MM.1S (cell line): ENCODE measurements at regions not wholly inside any gene's neighbourhood (a gene's known extent, or its start where the extent isn't known, plus 50 kb on each side); places are given as distances from the start of the nearest gene placed in this dataset.

Source experiments
- EZH2 ChIP-seq: fragments of 300-600 bp; sonication (generic); optimal IDR thresholded peaks from 2 replicates; pipeline ENCODE3; 2017; ENCODE audit warnings: low read depth, mild to moderate bottlenecking, antibody characterized with exemption, low read length, mixed read lengths
- TF ChIP-seq, protein P1 (sequence below): fragments of 300-600 bp; sonication (generic); IDR thresholded peaks from 2 replicates; pipeline ENCODE4 v1.5.1; 2016; ENCODE audit warnings: antibody characterized with exemption, low read length, mixed read lengths

GRCh38 chr10:118503192-118503591 lies 92.3 kb downstream of the PRLHR start:
- no peak for TF ChIP-seq EZH2
- TF ChIP-seq, protein P1, sequence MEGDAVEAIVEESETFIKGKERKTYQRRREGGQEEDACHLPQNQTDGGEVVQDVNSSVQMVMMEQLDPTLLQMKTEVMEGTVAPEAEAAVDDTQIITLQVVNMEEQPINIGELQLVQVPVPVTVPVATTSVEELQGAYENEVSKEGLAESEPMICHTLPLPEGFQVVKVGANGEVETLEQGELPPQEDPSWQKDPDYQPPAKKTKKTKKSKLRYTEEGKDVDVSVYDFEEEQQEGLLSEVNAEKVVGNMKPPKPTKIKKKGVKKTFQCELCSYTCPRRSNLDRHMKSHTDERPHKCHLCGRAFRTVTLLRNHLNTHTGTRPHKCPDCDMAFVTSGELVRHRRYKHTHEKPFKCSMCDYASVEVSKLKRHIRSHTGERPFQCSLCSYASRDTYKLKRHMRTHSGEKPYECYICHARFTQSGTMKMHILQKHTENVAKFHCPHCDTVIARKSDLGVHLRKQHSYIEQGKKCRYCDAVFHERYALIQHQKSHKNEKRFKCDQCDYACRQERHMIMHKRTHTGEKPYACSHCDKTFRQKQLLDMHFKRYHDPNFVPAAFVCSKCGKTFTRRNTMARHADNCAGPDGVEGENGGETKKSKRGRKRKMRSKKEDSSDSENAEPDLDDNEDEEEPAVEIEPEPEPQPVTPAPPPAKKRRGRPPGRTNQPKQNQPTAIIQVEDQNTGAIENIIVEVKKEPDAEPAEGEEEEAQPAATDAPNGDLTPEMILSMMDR: no peak
